Putamen (tissue), 1 donor: ENCODE measurements at regions not wholly inside any gene's neighbourhood (a gene's known extent, or its start where the extent isn't known, plus 50 kb on each side); places are given as distances from the start of the nearest gene placed in this dataset.

Source experiments
- DNase-seq: peaks from one replicate; pipeline ENCODE4 v3.0.0-alpha.2; 2016; ENCODE audit warnings: low spot score

DNA sequence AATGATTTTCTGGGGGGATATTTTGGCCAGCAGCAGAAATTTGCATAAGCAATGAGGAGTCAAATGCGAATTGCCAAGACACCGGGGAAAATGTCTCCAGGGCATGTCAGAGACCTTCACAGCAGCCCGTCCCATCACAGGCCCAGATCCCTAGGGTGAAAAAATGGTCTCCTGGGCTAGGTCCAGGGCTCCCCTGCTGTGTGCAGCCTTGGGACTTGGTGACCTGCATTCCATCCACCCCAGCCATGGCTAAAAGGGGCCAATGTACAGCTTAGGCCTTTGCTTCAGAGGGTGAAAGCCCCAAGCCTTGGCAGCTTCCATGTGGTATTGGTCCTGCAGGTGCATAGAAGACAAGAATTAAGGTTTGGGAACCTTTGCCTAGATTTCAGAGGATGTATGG lies 534.5 kb upstream of the MEF2C start:
- DNase-seq, result no peak

DNA sequence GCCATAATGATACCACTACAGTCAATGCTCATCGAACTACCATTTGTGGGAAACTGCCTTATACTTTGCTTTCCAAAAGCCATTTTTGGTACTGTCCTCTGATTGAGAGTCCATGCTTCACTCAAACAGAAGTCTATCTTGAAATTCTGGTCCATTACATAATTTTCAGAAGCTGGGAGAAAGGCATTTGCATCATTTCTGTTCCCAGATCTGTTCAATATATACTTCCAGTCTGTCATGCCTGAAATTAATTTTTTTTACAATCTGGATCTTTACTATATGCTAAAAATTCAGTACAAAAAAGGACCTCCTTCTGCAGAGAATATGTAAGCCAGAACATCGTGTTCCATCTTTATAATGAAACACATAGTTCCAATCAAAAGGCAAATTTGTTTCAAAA lies 528.9 kb upstream of the MEF2C start:
- DNase-seq, result no peak

DNA sequence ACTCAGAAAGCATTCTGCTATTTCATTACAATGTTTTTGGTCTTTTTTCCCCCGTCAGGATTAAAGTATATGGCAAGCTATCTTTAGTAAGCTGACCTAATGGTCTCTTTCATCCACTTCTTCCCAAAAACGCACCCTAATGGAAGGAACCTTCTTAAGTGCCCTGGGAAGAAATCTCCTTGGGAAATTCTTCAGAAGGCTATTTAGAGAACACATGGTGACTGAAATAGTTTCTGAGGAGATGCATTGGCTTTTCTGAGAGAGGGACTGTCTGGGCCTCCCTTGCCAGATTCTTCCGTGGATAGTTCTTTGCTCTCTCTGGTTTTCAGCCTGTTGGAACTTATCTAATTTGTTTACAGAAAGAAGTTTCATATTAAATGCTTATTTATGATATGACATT lies 524.1 kb upstream of the MEF2C start:
- DNase-seq, result no peak

DNA sequence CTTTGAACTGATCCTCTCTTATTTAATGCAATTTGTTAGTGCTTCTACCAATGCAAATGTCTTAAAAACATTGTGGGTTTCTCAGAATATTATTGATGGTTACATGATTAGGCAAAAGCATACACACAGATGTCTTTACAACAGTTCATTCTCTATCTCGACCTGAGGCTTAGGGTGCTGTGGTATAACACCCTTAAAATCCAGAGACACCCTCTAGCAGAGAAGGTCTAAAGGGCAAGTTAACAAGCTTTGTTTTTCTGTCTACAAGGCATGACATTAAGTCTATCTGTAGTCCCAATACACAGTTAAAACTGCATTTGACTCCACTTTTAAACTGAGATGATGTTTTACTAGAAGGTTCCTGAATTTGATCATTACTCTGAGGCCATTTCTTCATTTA lies 518.7 kb upstream of the MEF2C start:
- no peak for DNase-seq

DNA sequence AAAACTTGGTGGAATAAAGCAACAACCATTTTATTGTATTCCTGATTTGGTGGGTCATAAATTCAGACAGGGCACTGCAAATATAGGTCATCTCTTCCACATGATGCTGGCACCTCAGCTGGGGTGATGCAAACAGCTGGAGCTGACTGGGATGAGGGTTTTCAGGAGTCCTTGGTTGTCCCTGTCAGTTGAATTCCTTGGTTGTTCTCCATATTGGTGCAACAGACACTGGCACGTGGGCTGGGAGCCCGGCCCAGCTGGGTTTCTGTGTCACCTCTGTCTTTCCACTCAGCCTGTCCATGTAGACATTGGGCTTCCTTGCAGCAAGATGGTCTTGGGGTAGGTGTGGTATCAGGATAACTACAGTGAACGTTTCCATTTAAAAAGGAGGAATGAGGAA lies 518.0 kb upstream of the MEF2C start:
- no peak for DNase-seq

DNA sequence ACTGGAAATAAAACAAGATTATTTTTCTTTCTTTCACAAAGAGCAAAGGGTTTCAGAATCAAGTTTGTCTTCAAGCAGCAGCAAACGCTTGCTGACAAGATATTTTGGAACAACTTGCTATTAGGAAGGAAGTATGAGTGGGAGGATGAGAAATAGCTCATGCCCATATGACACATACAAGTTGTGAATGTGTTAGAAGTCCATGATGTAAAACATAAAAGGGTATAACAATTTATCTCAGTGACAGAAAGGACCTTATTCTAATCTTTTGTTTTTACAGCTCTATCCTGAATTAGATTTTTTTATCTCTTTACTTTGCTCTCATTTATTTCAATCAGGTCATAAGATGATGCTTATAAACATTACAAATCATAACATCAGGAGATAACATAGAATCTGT lies 516.6 kb upstream of the MEF2C start:
- no peak for DNase-seq

DNA sequence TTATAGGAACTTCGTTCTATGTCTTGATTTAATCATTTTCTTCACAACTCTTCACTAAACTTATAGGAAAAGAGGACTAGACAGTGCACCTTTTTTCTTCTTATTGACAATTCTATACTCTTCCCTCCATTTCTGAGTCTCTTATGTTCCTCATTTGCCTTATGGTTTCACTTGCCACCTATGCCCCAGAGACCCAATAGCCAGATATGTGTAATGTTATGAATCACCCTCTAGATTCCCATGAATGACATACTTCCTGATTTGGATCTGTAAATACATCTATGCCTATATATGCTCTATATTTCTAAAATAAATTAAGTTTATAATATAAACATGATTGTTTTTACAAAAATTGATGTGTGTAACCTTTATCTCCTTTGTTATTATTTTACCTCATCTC lies 514.1 kb upstream of the MEF2C start:
- no peak for DNase-seq

DNA sequence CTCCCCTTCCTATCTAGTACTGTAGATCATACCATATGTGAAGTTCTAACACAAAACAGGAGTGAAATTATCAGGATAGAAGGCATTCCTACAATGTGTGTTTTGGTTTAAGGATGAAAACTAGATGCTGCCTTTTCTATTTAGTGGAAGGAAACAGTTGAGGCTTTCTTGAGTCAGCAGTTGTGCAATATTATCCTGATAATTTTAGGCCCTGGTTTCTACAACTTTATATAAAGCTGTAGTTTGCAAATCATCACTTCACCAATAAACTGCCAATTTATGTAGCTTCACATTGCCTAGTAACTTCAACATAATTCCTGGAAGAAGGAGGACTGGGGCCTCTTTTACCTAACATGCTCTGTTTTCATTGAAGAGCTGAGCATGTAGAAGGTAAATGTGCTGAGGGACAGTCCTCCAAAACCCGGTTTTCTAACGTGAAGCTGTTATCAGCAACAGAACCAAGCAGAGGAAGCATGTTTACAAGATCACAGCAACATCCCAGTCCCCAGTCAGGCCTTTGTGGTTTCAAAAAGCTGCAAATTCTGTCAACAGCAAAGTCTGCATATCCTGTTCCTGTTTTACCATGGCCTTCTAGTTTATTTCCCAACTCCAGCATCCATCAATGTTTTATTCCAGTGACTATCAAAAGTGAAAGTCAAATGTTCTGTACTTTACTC lies 513.4 kb upstream of the MEF2C start:
- DNase-seq, result peak; percentile 50

DNA sequence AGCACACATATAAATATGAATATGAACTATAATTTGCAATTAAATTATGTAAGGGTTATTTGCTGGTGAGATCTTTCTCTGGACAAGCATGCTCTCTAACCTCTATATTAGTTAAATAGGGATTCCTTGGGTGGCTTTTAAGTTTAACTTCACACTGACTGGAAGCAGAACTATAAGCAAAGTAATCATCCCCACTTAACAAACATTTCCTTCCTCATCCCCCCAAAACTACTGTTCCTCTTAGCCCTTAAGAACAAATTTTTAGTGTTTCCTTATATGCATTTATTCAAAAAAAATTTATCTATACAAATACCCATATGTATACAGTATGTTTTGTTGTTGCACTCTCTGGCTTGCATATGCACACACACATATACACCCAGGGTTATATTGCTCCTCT lies 512.1 kb upstream of the MEF2C start:
- no peak for DNase-seq

DNA sequence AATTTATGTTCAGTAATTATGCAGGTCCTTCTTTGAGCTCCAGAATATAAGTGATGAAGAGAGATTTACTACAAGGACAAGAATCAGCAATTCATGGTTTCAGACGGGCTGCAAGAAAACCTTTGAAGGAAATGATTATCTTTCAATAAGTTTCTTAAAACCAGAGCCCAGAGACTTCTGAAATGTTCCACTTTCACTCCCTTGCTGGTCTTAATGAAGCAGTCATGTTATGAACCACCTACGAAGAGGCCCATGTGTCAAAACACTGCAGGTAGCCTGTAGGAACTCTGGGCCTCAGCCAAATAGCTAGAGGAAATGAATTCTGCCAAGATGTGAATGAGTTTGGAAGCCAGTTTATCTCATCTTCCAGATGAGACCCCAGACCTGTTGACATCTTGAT lies 505.9 kb upstream of the MEF2C start:
- DNase-seq, result no peak

DNA sequence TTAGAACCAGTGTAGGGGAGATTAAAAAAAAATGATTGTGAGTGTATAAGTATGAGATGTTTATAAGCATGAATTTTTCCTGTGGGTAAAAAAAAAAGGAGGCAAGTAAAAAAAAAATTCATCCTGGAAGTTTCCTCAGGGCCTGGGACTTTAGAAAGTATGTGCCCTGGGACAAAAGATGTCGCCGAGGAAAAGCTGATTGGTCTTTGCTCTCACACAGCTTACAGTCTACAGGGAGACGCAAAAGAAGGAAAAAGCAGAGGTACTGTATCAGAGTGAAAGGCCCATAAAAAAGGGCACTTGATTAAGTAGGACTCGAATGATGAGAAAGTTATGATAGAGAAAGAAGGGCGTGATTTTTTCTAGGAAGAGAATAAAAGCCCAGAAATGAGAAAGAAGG lies 501.4 kb upstream of the MEF2C start:
- no peak for DNase-seq

DNA sequence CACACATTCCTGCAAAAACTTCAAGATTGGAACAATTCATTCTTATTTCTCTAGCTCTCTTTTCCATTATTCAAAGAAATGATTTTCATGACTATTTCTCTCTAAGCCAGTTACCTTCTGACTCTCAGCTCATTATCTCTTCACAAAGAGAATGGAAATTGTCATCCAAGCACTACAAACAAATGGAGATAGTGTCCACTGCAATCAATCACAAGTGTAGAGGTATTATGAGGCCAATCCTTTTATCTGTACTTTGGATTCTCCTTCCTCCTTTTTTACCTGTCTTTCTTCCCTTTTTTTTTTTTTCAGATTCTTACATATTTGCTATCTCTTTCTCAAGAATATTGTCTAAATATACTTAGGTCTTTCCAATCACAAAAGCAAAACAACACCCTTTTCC lies 497.7 kb upstream of the MEF2C start:
- DNase-seq, result no peak

DNA sequence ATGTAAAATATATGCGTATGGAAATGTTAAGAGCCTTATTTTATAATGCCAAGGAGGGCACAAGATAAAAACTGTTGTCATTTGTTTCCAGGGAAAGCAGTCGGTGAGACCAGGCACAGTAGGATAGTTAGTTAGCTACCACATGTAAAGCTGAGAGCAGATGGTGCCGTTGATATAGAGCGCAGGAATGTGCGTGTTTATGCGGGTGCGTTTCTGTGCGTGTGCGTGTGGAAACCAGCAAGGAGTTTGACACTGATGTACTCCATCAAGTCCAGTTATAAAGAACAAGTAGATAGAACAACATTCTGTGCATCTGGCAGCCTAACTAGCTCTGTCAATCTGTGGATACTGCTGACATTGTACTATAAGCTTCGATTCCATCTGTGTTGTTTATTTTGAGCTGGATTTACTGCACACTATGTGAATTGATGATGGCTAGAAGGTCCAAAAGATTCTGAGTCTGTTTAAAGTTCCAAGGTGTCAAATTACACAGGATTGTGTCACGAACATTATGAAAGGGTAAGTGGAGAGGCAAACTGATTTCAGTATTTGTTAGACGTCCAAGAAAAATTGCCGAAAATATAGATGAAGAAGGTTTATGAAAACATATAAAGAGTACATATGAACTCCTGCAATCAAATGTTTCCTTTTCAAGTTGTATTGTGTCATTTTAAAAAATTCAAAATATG lies 494.9 kb upstream of the MEF2C start:
- no peak for DNase-seq

DNA sequence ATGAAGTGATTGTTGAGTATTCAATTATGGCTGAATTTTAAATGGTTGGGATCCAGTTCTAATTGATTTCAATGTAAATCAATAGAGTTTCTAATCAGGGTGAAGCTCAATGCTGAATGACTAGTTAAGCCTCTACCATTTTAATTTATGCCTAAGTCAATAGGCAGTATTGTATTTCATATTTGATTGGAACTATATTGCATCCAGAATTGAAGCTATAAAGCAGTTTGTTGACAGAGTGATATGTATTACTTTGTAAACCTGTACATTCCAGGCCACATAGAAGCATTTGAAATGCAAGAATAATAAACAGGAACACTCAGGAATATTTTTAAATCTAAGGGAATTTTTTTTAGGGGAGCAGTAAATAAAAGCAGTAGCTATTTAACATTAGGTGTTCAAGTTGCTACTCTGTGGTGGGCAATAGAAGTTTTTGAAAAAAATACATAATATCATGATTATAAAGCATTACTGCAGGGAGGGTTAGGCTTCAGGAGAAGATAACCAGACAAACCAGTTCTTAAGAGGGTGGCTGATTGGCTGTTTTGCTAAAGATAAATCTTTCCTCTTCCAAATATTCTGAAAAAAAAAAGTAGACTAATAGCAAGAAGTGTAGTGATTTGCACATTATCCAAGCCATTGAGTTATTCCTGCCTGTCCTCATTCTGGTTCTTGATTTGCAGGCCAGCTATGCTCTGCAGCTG lies 492.0 kb upstream of the MEF2C start:
- DNase-seq, result no peak

DNA sequence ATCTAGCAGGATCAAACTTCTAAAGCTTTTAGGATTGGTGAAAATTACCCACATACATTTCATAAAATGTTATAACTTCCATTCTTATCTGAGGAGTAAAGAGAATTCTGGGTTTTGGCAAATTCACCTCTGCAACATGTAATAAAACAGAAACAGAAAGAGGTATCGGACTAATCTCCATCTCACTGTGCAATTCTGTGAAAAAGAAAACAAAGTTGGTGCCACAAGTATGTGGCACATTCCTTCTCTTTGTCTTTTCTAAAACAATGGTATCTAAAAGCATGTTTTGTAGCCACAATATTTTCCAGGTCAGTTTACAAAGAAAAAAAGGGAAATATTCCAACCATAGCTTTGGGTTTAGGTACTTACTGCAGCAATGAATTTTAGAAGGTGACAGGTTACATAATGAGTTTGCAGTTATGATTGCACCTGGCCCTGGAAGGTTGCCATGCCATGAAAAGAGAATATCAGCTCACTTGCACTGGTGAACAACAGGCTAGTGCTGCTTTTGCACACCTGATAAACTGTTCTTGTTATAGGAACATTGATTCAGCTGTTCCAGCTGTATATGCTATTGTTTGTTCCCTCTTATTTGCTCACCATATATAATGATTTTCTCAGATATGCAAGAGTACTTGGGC lies 491.3 kb upstream of the MEF2C start:
- DNase-seq, result no peak

DNA sequence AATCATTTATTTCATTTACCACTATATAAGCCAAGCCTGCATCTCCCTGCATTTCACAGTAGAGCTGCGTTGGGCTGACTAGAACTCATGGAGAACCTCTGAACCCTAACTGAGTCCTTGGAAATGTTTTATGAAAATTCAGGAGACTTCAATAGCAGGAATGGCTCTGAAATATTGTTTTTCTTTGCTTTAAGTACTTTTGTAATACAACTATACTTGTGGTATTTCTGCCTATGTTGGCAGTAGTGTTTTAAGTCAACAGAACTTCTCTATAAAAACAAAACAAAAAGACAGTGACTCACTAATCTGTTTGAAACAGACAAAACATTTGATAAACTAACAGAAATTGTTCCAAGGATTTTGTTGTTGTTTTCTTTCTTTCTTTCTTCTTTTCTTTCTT lies 489.2 kb upstream of the MEF2C start:
- DNase-seq, result no peak

DNA sequence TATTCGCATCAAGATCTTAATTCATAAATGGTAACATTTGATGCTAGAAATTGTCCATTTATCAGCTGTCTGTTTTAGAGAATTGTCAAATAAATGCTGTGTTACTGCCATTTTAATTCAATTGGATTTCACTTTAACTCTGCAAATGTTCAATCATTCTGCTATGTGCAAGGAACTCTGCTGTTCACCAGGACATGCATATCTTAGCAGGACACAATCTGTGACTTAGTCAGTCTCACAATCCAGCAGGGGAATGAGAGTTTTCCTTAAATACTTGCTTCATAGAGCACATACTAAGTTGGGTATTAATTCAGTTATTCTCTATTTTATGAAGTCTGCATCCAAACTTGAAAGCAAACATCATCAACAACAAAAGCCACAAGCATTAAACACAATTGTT lies 488.7 kb upstream of the MEF2C start:
- DNase-seq, result no peak

DNA sequence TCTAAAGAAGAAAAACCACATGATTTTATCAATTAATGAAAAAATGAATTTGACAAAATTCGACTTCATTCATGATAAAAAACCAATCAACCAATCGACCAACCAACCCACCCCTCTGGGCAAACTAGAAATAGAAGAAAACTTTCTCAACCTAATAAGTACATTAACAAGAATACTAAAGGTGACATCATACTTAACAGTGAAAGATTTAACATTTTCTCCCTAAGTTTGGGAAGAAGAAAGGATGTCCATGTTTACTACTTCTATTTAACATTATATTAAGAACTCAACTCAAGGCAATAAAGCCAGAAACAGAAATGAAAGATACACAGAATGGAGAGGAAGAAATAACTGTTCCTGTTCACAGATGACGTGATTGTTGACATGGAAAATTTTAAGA lies 476.1 kb upstream of the MEF2C start:
- DNase-seq, result no peak

DNA sequence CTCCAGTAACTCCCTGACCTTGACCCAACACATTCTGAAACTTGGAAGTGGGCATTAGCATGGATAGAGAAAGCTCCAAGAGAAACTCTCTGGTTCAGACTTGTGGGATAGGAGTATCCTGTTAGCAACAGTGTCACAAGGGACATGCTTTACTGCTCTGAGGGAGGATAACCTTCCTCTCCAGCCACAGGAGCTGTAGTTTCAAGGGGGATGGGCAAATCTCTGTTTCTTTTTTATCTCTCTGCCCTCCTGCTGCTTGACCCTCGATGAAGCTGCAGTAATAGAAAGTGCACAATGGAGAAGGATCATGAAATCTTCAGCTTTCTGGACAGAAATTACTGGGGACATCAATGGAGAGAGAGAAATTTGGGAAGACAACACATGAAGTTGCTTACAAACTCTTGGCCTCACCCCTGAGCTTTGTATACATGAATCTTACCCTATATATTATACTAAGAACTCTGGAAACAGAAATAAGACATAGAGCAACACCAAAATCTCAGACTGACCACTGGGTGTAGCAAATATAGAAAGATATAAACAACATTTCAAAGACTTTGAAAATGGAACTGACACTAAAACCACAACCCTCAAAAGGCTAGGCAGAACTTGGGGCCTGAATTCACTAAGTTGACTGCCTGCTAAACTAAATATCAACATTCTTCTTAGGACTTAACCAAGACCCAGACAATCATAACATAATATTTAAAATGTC lies 471.0 kb upstream of the MEF2C start:
- DNase-seq, result no peak

DNA sequence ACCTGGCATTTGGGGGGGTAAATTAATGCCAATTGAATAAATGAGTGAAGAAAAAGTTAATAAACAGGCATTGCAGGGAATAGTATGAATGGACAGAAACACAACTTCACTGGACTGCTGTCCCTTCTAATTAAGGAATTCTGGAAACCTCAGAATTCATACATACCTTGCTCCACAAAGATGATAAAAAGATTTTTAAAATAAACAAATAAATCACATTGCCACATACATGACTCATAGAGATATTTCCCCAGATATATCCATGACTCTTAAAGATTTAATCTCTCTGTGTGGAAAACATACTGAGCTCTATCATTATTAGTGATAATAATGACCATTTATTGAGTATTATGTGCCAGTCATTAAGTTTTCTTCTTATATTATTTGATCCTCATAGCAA lies 469.0 kb upstream of the MEF2C start:
- no peak for DNase-seq

DNA sequence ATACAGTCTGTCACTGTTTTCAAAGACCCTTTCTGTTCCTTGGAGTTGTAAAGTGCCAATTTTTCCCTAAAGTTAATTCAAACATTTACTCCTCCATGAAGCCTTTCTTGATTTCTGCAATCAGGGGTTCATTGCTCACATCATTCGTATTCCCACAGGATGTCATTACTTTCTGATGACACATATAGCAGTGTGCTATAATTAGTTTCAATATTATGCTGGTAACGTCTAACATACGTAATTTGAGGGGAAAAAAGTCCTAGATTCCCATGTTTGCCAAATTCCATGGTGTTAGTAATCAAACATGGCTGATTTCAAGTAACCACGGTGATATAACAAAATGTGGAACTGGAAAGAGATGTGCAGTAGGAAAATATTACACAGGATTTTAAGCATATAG lies 468.2 kb upstream of the MEF2C start:
- no peak for DNase-seq

DNA sequence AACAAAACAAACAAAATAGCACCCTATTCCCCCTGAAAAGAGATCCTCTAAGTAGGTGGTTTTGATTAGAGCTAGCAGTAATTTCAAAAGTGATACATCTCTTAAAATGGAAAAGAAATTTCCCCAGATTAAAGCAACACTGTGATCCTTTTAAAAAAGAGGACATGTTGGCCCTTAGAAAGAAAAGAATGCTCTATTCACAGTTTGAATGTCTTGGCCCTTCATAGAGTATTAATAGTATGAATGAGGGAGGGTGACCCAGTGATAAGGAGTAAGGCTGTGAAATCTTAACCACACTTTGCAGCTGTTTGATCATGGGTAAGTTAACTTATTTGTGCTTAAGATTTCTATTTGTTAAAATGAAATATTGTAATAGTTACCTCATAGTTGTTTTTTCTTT lies 467.7 kb upstream of the MEF2C start:
- no peak for DNase-seq
